Upper lobe of left lung (tissue), 4 donors: ENCODE measurements at regions not wholly inside any gene's neighbourhood (a gene's known extent, or its start where the extent isn't known, plus 50 kb on each side); places are given as distances from the start of the nearest gene placed in this dataset.

ENCODE experiments used
- CTCF ChIP-seq, 6 experiments: fragments of 450-650 bp in 4 of 6; fragments of 200-600 bp in 2 of 6; sonication (generic) in 2 of 6; IDR thresholded peaks; one replicate each; pipeline ENCODE4 v1.5.1; 2016 to 2019; ENCODE audit warnings: antibody characterized with exemption in 6 of 6
- POLR2A ChIP-seq, 4 donors: fragments of 450-650 bp; IDR thresholded peaks; one replicate each; pipeline ENCODE4 v1.5.1; 2016 to 2017; ENCODE audit warnings: antibody characterized with exemption in 4 of 4, mild to moderate bottlenecking in 2 of 4

- TF ChIP-seq CTCF (IDR thresholded peaks at IDR 0.05) (no peak), POLR2A (IDR thresholded peaks at IDR 0.05) (no peak)
Observed at GRCh38 chr18:78309924-78310323, 669.7 kb upstream of the SALL3 start.
